HL-60 (cell line): ENCODE measurements at regions not wholly inside any gene's neighbourhood (a gene's known extent, or its start where the extent isn't known, plus 50 kb on each side); places are given as distances from the start of the nearest gene placed in this dataset.

Experiments used
- DNase-seq, 2 experiments: peaks; one replicate each; pipeline ENCODE4 v3.0.0-alpha.2; 2010 to 2020; ENCODE audit warnings: low read depth in 1 of 2, low spot score in 1 of 2
- H3K27ac ChIP-seq: fragments of 250-450 bp; sonication (Bioruptor Pico); replicated peaks from 2 replicates; pipeline ENCODE4 v1.5.1; 2020; ENCODE audit warnings: mild to moderate bottlenecking, moderate library complexity
- H3K27me3 ChIP-seq: fragments of 250-450 bp; sonication (Bioruptor Pico); 2 replicates; pipeline ENCODE4 v1.5.1; 2021; ENCODE audit warnings: mild to moderate bottlenecking, moderate library complexity; ENCODE audit not compliant: insufficient read depth, poor library complexity, severe bottlenecking
- H3K4me3 ChIP-seq: replicated peaks from 2 replicates; pipeline ENCODE4 v1.5.1; 2011; ENCODE audit warnings: mild to moderate bottlenecking, control low read depth, low read length; ENCODE audit not compliant: insufficient read depth
- GABPA ChIP-seq: IDR thresholded peaks from 2 replicates; pipeline ENCODE4 v1.6.1; 2012; ENCODE audit warnings: low read depth
- POLR2AphosphoS5 ChIP-seq: IDR thresholded peaks from 2 replicates; pipeline ENCODE4 v1.6.1; 2012; ENCODE audit warnings: low read depth
- REST ChIP-seq: IDR thresholded peaks from 2 replicates; pipeline ENCODE4 v1.6.1; 2012; ENCODE audit warnings: low read depth; ENCODE audit not compliant: insufficient replicate concordance
- SPI1 ChIP-seq: IDR thresholded peaks from 2 replicates; pipeline ENCODE4 v1.6.1; 2012; ENCODE audit warnings: low read depth, mild to moderate bottlenecking, borderline replicate concordance
- TF ChIP-seq, protein P1 (sequence below): IDR thresholded peaks from one replicate; pipeline ENCODE4 v1.5.1; 2011; ENCODE audit warnings: low read length, control low read depth, inconsistent platforms; ENCODE audit not compliant: insufficient read depth

GRCh38 chr3:95151590-95151989, 1088.7 kb downstream of the NSUN3 start:
- H3K27ac ChIP-seq, result no peak overlapping the region
- TF ChIP-seq, protein P1, sequence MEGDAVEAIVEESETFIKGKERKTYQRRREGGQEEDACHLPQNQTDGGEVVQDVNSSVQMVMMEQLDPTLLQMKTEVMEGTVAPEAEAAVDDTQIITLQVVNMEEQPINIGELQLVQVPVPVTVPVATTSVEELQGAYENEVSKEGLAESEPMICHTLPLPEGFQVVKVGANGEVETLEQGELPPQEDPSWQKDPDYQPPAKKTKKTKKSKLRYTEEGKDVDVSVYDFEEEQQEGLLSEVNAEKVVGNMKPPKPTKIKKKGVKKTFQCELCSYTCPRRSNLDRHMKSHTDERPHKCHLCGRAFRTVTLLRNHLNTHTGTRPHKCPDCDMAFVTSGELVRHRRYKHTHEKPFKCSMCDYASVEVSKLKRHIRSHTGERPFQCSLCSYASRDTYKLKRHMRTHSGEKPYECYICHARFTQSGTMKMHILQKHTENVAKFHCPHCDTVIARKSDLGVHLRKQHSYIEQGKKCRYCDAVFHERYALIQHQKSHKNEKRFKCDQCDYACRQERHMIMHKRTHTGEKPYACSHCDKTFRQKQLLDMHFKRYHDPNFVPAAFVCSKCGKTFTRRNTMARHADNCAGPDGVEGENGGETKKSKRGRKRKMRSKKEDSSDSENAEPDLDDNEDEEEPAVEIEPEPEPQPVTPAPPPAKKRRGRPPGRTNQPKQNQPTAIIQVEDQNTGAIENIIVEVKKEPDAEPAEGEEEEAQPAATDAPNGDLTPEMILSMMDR, result no peak
- no peak for TF ChIP-seq REST
- no peak for TF ChIP-seq SPI1
- H3K27me3 ChIP-seq, result no peaks in the 10 kb centered on the region
- H3K4me3 ChIP-seq, result no peak overlapping the region
- DNase-seq, result no peak

GRCh38 chr3:95154766-95155165, 1091.9 kb downstream of the NSUN3 start:
- H3K27ac ChIP-seq, result no peak overlapping the region

GRCh38 chr3:95162794-95163193, 1099.9 kb downstream of the NSUN3 start:
- DNase-seq, result no peak
- TF ChIP-seq GABPA (no peak), REST (no peak), SPI1 (no peak), POLR2AphosphoS5 (no peak)
- TF ChIP-seq, protein P1, result no peak
- Histone ChIP-seq H3K4me3 (no peak overlapping the region), H3K27me3 (no peaks in the 10 kb centered on the region), H3K27ac (no peak overlapping the region)

More at GRCh38 chr3:95154766-95155165, 1091.9 kb downstream of the NSUN3 start:
- TF ChIP-seq SPI1, result no peak
- TF ChIP-seq, protein P1, result no peak
- no peak for TF ChIP-seq POLR2AphosphoS5
- TF ChIP-seq GABPA, result no peak
- no peak for TF ChIP-seq REST
- no peaks in the 10 kb centered on the region for H3K27me3 ChIP-seq
- no peak for DNase-seq
- no peak overlapping the region for H3K4me3 ChIP-seq
